ENCODE measurements at regions not wholly inside any gene's neighbourhood (a gene's known extent, or its start where the extent isn't known, plus 50 kb on each side); places are given as distances from the start of the nearest gene placed in this dataset.

GRCh38 chr14:104244221-104245011, 106.0 kb downstream of the KIF26A start:
- TF ChIP-seq CTCF (IDR thresholded peaks at IDR 0.05) (no peak), POLR2A (IDR thresholded peaks at IDR 0.05) (no peak), POLR2AphosphoS5 (IDR thresholded peaks at IDR 0.05) (no peak)

Data from breast epithelium (tissue), 3 donors.